Activated T-helper 1 cell treated with anti-CD3 and anti-CD28 coated beads, Interleukin-12 subunit alpha, Interleukin-12 subunit beta, Interleukin-2, Interleukin-4 antibody, amounts not matched to agents 30 ng/mL and 10 ng/mL and 1 ng/mL, durations not matched to agents 14 hours and 24 hours and 36 hours (primary cell): ENCODE measurements at regions not wholly inside any gene's neighbourhood (a gene's known extent, or its start where the extent isn't known, plus 50 kb on each side); places are given as distances from the start of the nearest gene placed in this dataset.
"Not testable (repeated sequence)": the region's sequence is repeated elsewhere in the genome, so short reads cannot be mapped to it uniquely, and the experiment has no call there.

ENCODE experiments used
- DNase-seq: peaks from one replicate; pipeline ENCODE4 v3.0.0; 2021; ENCODE audit warnings: low spot score
- H3K27ac Mint-ChIP-seq: one replicate; pipeline ENCODE4 v1.8.0; 2021; ENCODE audit warnings: mild to moderate bottlenecking, mixed read lengths
- H3K27me3 Mint-ChIP-seq: one replicate; pipeline ENCODE4 v1.8.0; 2022; ENCODE audit warnings: mild to moderate bottlenecking, moderate library complexity, mixed read lengths; ENCODE audit not compliant: insufficient read depth
- H3K36me3 Mint-ChIP-seq: one replicate; pipeline ENCODE4 v1.8.0; 2021; ENCODE audit warnings: low read depth, mixed read lengths
- H3K4me1 Mint-ChIP-seq: one replicate; pipeline ENCODE4 v1.8.0; 2021; ENCODE audit warnings: low read depth, mixed read lengths
- H3K4me3 Mint-ChIP-seq: one replicate; pipeline ENCODE4 v1.8.0; 2021; ENCODE audit warnings: mild to moderate bottlenecking, moderate library complexity, mixed read lengths
- H3K9me3 Mint-ChIP-seq: one replicate; pipeline ENCODE4 v1.8.0; 2021; ENCODE audit warnings: mixed read lengths
- intact Hi-C: fragments of 100-400 bp; cut with micrococcal nuclease; formaldehyde crosslinking; loops from one replicate; pipeline ENCODE4 v1.15.1; 2024

DNA sequence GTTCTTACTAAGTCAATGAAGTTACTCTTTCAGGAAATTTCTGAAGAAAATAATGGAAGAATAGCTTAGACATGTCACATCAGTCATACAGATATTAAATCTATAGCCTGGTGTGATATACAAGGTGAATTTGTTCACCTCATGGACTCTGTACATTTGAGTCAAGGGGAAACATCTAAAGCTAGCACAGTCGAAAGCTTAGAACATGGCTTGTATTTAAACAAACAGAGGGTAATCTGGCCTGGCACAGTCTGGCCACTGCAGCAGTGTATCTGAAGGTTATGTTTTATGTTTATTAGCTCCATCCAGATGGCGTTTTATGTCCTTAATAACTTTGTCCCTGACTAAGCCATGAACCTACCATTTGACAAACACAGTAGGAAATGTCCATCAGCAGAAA is 817.3 kb downstream of the SATB2 start:
- Mint-ChIP-seq H3K36me3 (no peaks in the 10 kb centered on the region), H3K4me1 (no peaks in the 10 kb centered on the region), H3K4me3 (no peak overlapping the region), H3K9me3 (no peaks in the 10 kb centered on the region), H3K27ac (no peak overlapping the region), H3K27me3 (no peaks in the 10 kb centered on the region)
- DNase-seq = no peak
- intact Hi-C loops = no loop called here

DNA sequence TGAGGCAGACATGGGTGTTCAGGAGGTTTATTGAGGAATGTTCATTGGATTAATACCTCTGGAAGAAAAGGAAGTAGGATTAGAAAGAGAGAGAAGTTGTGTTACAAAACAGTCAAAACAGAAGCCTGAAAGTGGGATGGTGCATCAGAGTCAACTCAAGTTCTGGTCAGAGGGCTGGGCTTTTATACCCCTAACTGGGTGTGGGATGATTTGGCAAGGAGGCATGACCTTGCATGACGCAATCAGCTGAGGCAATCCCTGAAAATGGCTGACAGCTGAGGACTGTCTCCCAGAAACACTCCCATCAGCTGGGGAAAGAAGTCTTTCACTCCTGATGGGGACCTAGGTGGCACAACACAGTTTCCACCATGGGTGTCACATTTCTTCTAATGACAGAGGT is 818.2 kb downstream of the SATB2 start:
- DNase-seq = no peak
- Mint-ChIP-seq H3K27me3 (no peaks in the 10 kb centered on the region), H3K36me3 (no peaks in the 10 kb centered on the region), H3K9me3 (no peaks in the 10 kb centered on the region), H3K4me1 (no peaks in the 10 kb centered on the region), H3K4me3 (no peak overlapping the region), H3K27ac (no peak overlapping the region)
- intact Hi-C loops = no loop called here

- Mint-ChIP-seq H3K27me3 (no peaks in the 10 kb centered on the region), H3K4me1 (no peaks in the 10 kb centered on the region), H3K36me3 (no peaks in the 10 kb centered on the region), H3K9me3 (no peaks in the 10 kb centered on the region), H3K4me3 (no peak overlapping the region), H3K27ac (no peak overlapping the region)
- intact Hi-C loops = no loop called here
- DNase-seq = no peak
Observed at GRCh38 chr2:198638577-198638976, 819.2 kb downstream of the SATB2 start.

DNA sequence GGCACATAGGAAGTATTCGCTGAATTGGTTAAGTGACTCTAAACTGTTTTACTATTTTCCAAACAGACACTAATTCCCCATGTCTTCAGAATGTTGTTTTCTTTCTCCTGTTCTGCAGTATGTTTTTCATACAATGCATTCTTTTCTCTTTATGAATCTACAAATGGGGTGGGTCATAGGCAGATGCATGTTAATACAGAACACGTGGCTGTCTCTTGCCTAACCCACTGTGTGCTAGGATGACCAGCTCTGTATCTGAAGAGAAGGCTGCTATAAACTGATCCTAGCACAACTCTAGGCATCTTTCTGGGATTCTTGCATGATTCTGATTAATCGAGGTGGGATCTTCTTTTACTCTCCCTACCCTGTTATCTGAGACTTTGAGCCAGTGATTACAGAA is 826.0 kb downstream of the PLCL1 start:
- Mint-ChIP-seq H3K4me1 (no peaks in the 10 kb centered on the region), H3K27ac (no peak overlapping the region), H3K27me3 (no peaks in the 10 kb centered on the region), H3K4me3 (no peak overlapping the region), H3K36me3 (no peaks in the 10 kb centered on the region), H3K9me3 (no peaks in the 10 kb centered on the region)
- no peak for DNase-seq
- intact Hi-C loops = no loop called here

DNA sequence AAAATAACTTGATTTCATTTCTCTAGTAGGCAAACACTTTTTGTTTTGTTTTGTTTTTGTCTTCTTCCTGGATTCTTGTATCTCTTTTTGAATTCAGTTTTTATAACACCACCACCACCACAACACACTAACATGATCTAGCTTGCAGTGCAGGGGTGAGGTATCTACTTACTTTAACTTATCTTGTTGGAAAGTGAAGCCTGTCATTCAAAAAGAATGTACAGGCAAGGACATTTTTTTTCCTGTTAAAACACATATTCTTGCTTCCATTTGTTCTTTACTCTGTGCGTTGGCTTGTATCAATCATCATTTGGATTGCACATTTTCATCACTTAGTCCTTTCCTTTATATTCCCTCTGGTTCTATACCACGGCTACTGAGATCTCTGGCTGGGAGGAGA is 824.2 kb downstream of the PLCL1 start:
- Mint-ChIP-seq H3K4me1 (no peaks in the 10 kb centered on the region), H3K27ac (no peak overlapping the region), H3K27me3 (no peaks in the 10 kb centered on the region), H3K36me3 (no peaks in the 10 kb centered on the region), H3K4me3 (no peak overlapping the region), H3K9me3 (no peaks in the 10 kb centered on the region)
- intact Hi-C loops = no loop called here
- no peak for DNase-seq

GRCh38 chr2:198622986-198623730 is 818.8 kb downstream of the PLCL1 start:
- Mint-ChIP-seq H3K4me3 (no peak overlapping the region), H3K4me1 (no peaks in the 10 kb centered on the region), H3K9me3 (no peaks in the 10 kb centered on the region), H3K27ac (no peak overlapping the region), H3K36me3 (no peaks in the 10 kb centered on the region), H3K27me3 (no peaks in the 10 kb centered on the region)
- intact Hi-C loops = no loop called here
- DNase-seq = no peak

DNA sequence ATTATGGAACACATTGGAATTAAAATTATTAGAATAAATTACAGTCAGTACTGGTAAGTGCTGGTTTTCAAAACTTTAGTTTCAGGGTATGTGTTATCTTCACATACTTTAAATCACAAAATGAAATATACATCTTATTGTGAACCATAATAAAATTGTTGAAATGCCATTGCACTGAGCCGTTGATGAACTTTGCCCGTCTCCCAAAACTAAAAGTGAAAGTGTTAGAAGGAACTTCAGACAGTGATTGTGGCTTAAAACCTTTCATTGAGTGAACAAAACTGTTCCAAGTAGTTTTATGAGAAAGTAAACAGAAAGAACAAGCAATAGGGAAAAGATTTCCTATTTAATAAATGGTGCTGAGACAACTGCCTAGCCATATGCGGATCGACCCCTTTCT is 811.6 kb downstream of the PLCL1 start:
- Mint-ChIP-seq H3K9me3 (no peaks in the 10 kb centered on the region), H3K27ac (no peak overlapping the region), H3K4me3 (no peak overlapping the region), H3K27me3 (peaks cover 5% of the 10 kb centered on the region), H3K4me1 (no peaks in the 10 kb centered on the region), H3K36me3 (no peaks in the 10 kb centered on the region)
- DNase-seq = no peak
- intact Hi-C loops = no loop called here

GRCh38 chr2:198611201-198611600 is 806.8 kb downstream of the PLCL1 start:
- intact Hi-C loops = no loop called here
- no peaks in the 10 kb centered on the region for H3K9me3 Mint-ChIP-seq
- no peaks in the 10 kb centered on the region for H3K4me1 Mint-ChIP-seq
- H3K27ac Mint-ChIP-seq = no peak overlapping the region
- DNase-seq = no peak
- H3K4me3 Mint-ChIP-seq = no peak overlapping the region
- H3K36me3 Mint-ChIP-seq = no peaks in the 10 kb centered on the region
- peaks cover 2% of the 10 kb centered on the region for H3K27me3 Mint-ChIP-seq

- Mint-ChIP-seq H3K4me1 (no peaks in the 10 kb centered on the region), H3K27me3 (peaks cover 2% of the 10 kb centered on the region), H3K4me3 (no peak overlapping the region), H3K27ac (no peak overlapping the region), H3K36me3 (no peaks in the 10 kb centered on the region), H3K9me3 (no peaks in the 10 kb centered on the region)
- no peak for DNase-seq
- intact Hi-C loops = no loop called here
Observed at GRCh38 chr2:198604599-198604998, 800.2 kb downstream of the PLCL1 start.

DNA sequence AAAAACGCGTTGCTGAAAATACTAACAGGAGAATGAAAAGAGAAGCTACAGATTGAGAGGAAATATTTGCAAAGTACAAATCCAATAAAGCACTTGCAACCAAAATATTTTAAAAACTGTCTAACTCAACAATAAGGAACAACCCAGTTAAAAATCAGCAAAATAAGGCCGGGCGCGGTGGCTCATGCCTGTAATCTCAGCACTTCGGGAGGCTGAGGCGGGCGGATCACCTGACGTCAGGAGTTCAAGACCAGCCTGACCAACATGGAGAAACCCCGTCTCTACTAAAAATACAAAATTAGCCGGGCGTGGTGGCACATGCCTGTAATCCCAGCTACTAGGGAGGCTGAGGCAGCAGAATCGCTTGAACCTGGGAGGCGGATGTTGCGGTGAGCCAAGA is 798.6 kb downstream of the PLCL1 start:
- H3K4me3 Mint-ChIP-seq, DNase-seq, H3K4me1 Mint-ChIP-seq, H3K9me3 Mint-ChIP-seq, H3K36me3 Mint-ChIP-seq, intact Hi-C loops, H3K27ac Mint-ChIP-seq, H3K27me3 Mint-ChIP-seq: not testable (repeated sequence)

DNA sequence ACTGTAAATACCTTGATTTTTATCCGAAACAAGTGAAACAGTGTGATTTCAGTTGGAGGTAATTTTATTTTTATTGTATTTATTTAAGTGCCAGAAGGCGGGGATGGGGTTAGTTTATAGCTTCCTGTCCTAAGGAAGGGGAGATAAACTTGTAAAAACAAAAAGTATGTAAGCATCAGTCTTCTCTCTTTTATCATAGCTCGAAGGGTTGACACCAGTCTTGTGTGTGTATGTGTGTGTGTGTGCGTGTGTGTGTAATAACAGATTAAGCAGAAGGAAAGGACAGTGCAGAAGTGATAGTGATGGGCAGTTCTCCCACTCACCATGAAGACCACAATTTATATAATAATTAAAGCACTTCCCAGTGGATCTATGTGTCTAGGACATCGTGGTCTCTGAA is 793.3 kb downstream of the PLCL1 start:
- H3K9me3 Mint-ChIP-seq = no peaks in the 10 kb centered on the region
- H3K27ac Mint-ChIP-seq = no peak overlapping the region
- no peak overlapping the region for H3K4me3 Mint-ChIP-seq
- H3K27me3 Mint-ChIP-seq = peaks cover 5% of the 10 kb centered on the region
- intact Hi-C loops = no loop called here
- H3K4me1 Mint-ChIP-seq = no peaks in the 10 kb centered on the region
- DNase-seq = no peak
- H3K36me3 Mint-ChIP-seq = no peaks in the 10 kb centered on the region

- peaks cover 5% of the 10 kb centered on the region for H3K27me3 Mint-ChIP-seq
- DNase-seq = no peak
- no peaks in the 10 kb centered on the region for H3K4me1 Mint-ChIP-seq
- H3K9me3 Mint-ChIP-seq = no peaks in the 10 kb centered on the region
- intact Hi-C loops = no loop called here
- no peak overlapping the region for H3K27ac Mint-ChIP-seq
- H3K4me3 Mint-ChIP-seq = no peak overlapping the region
- H3K36me3 Mint-ChIP-seq = no peaks in the 10 kb centered on the region
Observed at GRCh38 chr2:198596985-198597384, 792.6 kb downstream of the PLCL1 start.

DNA sequence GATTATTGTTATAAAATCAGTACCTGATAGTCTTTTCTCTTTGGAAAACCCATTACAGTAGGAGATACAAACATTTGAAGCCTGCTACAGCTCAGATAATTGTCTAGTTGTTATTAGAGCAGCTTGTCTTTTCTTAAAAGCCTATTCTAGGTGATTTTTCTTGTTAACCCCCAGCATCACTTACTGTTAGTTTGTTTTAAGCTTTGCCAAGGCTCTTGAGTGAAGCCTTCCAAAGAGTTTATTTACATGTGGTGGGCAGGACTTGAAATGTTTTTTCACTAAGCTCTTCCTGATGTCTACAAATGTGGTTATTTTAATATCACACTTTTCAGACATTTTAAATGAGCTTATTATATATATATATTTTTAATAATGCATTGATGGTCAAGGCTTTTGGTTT is 791.3 kb downstream of the PLCL1 start:
- Mint-ChIP-seq H3K27me3 (peaks cover 5% of the 10 kb centered on the region), H3K9me3 (no peaks in the 10 kb centered on the region), H3K27ac (no peak overlapping the region), H3K4me1 (no peaks in the 10 kb centered on the region), H3K36me3 (no peaks in the 10 kb centered on the region), H3K4me3 (no peak overlapping the region)
- no peak for DNase-seq
- intact Hi-C loops = no loop called here

DNA sequence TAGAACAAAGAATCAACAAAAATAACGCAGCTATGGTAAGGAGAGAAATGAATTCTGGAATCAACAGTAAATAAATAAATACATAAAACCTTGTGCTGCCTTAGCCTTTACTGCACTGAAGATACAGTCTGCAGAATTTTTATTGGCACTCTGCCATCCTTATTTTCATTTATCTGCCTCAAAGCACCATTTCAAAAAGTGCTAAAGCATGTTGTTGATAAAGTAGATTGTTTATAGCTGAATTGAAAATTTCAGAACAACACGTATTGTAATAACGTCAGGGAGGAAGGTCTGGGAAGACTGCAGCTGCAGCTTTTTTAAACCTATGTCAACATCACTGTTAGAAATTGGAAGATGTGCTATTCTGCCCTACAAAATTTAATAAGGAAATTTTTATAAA is 787.2 kb downstream of the PLCL1 start:
- Mint-ChIP-seq H3K4me1 (no peaks in the 10 kb centered on the region), H3K4me3 (no peak overlapping the region), H3K27me3 (peaks cover 2% of the 10 kb centered on the region), H3K9me3 (no peaks in the 10 kb centered on the region), H3K36me3 (no peaks in the 10 kb centered on the region), H3K27ac (no peak overlapping the region)
- no peak for DNase-seq
- intact Hi-C loops = no loop called here
